Stimulated activated memory B cell treated with anti-CD40 and anti-IgM and Interleukin-4, amounts not matched to agents 10 μg/mL and 1 μg/mL and 100 μg/mL, for 72 hours (primary cell): ENCODE measurements at regions not wholly inside any gene's neighbourhood (a gene's known extent, or its start where the extent isn't known, plus 50 kb on each side); places are given as distances from the start of the nearest gene placed in this dataset.

Source experiments
- ATAC-seq: fragments of 150-1000 bp; cut with Tn5 transposase; 2 replicates; pipeline ENCODE4 v1.10.0; 2021
- H3K27ac Mint-ChIP-seq: one replicate; pipeline ENCODE4 v1.8.0; 2022; ENCODE audit warnings: mild to moderate bottlenecking, mixed read lengths
- H3K27me3 Mint-ChIP-seq: one replicate; pipeline ENCODE4 v1.8.0; 2022; ENCODE audit warnings: mixed read lengths
- H3K36me3 Mint-ChIP-seq: one replicate; pipeline ENCODE4 v1.8.0; 2022; ENCODE audit warnings: mixed read lengths
- H3K4me1 Mint-ChIP-seq: one replicate; pipeline ENCODE4 v1.8.0; 2022; ENCODE audit warnings: mixed read lengths
- H3K4me3 Mint-ChIP-seq: one replicate; pipeline ENCODE4 v1.8.0; 2022; ENCODE audit warnings: mild to moderate bottlenecking, moderate library complexity, mixed read lengths
- H3K9me3 Mint-ChIP-seq: one replicate; pipeline ENCODE4 v1.8.0; 2022; ENCODE audit warnings: mixed read lengths

GRCh38 chr5:8851101-8851500 is 694.8 kb downstream of the SEMA5A start:
- Mint-ChIP-seq H3K27ac (no peak overlapping the region), H3K36me3 (no peaks in the 10 kb centered on the region), H3K27me3 (no peaks in the 10 kb centered on the region), H3K4me3 (no peak overlapping the region), H3K4me1 (no peaks in the 10 kb centered on the region), H3K9me3 (peaks cover 5% of the 10 kb centered on the region)
- no peak for ATAC-seq

GRCh38 chr5:8857051-8857450 is 688.8 kb downstream of the SEMA5A start:
- no peak for ATAC-seq
- no peak overlapping the region for H3K27ac Mint-ChIP-seq
- no peaks in the 10 kb centered on the region for H3K27me3 Mint-ChIP-seq
- H3K9me3 Mint-ChIP-seq = peaks cover 8% of the 10 kb centered on the region
- H3K4me3 Mint-ChIP-seq = no peak overlapping the region
- H3K36me3 Mint-ChIP-seq = no peaks in the 10 kb centered on the region
- no peaks in the 10 kb centered on the region for H3K4me1 Mint-ChIP-seq

- H3K4me3 Mint-ChIP-seq = no peak overlapping the region
- H3K4me1 Mint-ChIP-seq = no peaks in the 10 kb centered on the region
These were observed 684.1 kb downstream of the SEMA5A start for GRCh38 chr5:8861764-8862163.

GRCh38 chr5:8864053-8864452 is 681.8 kb downstream of the SEMA5A start:
- Mint-ChIP-seq H3K9me3 (peaks cover 5% of the 10 kb centered on the region), H3K36me3 (no peaks in the 10 kb centered on the region), H3K4me3 (no peak overlapping the region), H3K27me3 (no peaks in the 10 kb centered on the region), H3K4me1 (no peaks in the 10 kb centered on the region), H3K27ac (no peak overlapping the region)
- no peak for ATAC-seq

More at GRCh38 chr5:8861764-8862163, 684.1 kb downstream of the SEMA5A start:
- Mint-ChIP-seq H3K27me3 (no peaks in the 10 kb centered on the region), H3K9me3 (peaks cover 5% of the 10 kb centered on the region), H3K36me3 (no peaks in the 10 kb centered on the region), H3K27ac (no peak overlapping the region)
- no peak for ATAC-seq

- Mint-ChIP-seq H3K4me1 (no peaks in the 10 kb centered on the region), H3K4me3 (no peak overlapping the region), H3K9me3 (peaks cover 5% of the 10 kb centered on the region), H3K27ac (no peak overlapping the region), H3K27me3 (no peaks in the 10 kb centered on the region), H3K36me3 (no peaks in the 10 kb centered on the region)
- no peak for ATAC-seq
These were observed 680.6 kb downstream of the SEMA5A start for GRCh38 chr5:8865266-8865665.

- Mint-ChIP-seq H3K27ac (no peak overlapping the region), H3K27me3 (no peaks in the 10 kb centered on the region), H3K4me3 (no peak overlapping the region)
These were observed 680.0 kb downstream of the SEMA5A start for GRCh38 chr5:8865686-8866374.

GRCh38 chr5:8868283-8868682 is 677.6 kb downstream of the SEMA5A start:
- no peaks in the 10 kb centered on the region for H3K4me1 Mint-ChIP-seq
- peaks cover 9% of the 10 kb centered on the region for H3K9me3 Mint-ChIP-seq
- ATAC-seq = no peak
- no peak overlapping the region for H3K4me3 Mint-ChIP-seq
- no peaks in the 10 kb centered on the region for H3K36me3 Mint-ChIP-seq
- H3K27ac Mint-ChIP-seq = no peak overlapping the region
- no peaks in the 10 kb centered on the region for H3K27me3 Mint-ChIP-seq

More at GRCh38 chr5:8865686-8866374, 680.0 kb downstream of the SEMA5A start:
- no peak for ATAC-seq
- Mint-ChIP-seq H3K9me3 (peaks cover 5% of the 10 kb centered on the region), H3K36me3 (no peaks in the 10 kb centered on the region), H3K4me1 (no peaks in the 10 kb centered on the region)

GRCh38 chr5:8869932-8870331 is 675.9 kb downstream of the SEMA5A start:
- Mint-ChIP-seq H3K4me3 (no peak overlapping the region), H3K4me1 (no peaks in the 10 kb centered on the region), H3K9me3 (peaks cover 7% of the 10 kb centered on the region), H3K27ac (no peak overlapping the region), H3K36me3 (no peaks in the 10 kb centered on the region), H3K27me3 (no peaks in the 10 kb centered on the region)
- ATAC-seq = no peak

GRCh38 chr5:8870349-8870958 is 675.4 kb downstream of the SEMA5A start:
- no peak for ATAC-seq
- Mint-ChIP-seq H3K9me3 (peaks cover 7% of the 10 kb centered on the region), H3K4me1 (no peaks in the 10 kb centered on the region), H3K4me3 (no peak overlapping the region), H3K27me3 (no peaks in the 10 kb centered on the region), H3K36me3 (no peaks in the 10 kb centered on the region), H3K27ac (no peak overlapping the region)

- Mint-ChIP-seq H3K4me1 (no peaks in the 10 kb centered on the region), H3K27ac (no peak overlapping the region), H3K36me3 (no peaks in the 10 kb centered on the region), H3K9me3 (peaks cover 7% of the 10 kb centered on the region), H3K4me3 (no peak overlapping the region), H3K27me3 (no peaks in the 10 kb centered on the region)
- no peak for ATAC-seq
These were observed 674.9 kb downstream of the SEMA5A start for GRCh38 chr5:8870959-8871355.

- H3K4me1 Mint-ChIP-seq = no peaks in the 10 kb centered on the region
- no peaks in the 10 kb centered on the region for H3K36me3 Mint-ChIP-seq
- no peak overlapping the region for H3K4me3 Mint-ChIP-seq
- H3K9me3 Mint-ChIP-seq = peaks cover 9% of the 10 kb centered on the region
- ATAC-seq = no peak
- no peaks in the 10 kb centered on the region for H3K27me3 Mint-ChIP-seq
- H3K27ac Mint-ChIP-seq = no peak overlapping the region
These were observed 674.4 kb downstream of the SEMA5A start for GRCh38 chr5:8871446-8871845.

GRCh38 chr5:8875722-8876121 is 670.2 kb downstream of the SEMA5A start:
- ATAC-seq = no peak
- Mint-ChIP-seq H3K4me3 (no peak overlapping the region), H3K27me3 (no peaks in the 10 kb centered on the region), H3K4me1 (no peaks in the 10 kb centered on the region), H3K9me3 (peaks cover 21% of the 10 kb centered on the region), H3K36me3 (no peaks in the 10 kb centered on the region), H3K27ac (no peak overlapping the region)

- Mint-ChIP-seq H3K36me3 (no peaks in the 10 kb centered on the region), H3K4me3 (no peak overlapping the region), H3K27me3 (no peaks in the 10 kb centered on the region), H3K4me1 (no peaks in the 10 kb centered on the region), H3K9me3 (peaks cover 14% of the 10 kb centered on the region), H3K27ac (no peak overlapping the region)
- ATAC-seq = peak; percentile 45
These were observed 666.6 kb downstream of the SEMA5A start for GRCh38 chr5:8879248-8879647.

GRCh38 chr5:8884029-8884428 is 661.8 kb downstream of the SEMA5A start:
- Mint-ChIP-seq H3K27ac (no peak overlapping the region), H3K4me3 (no peak overlapping the region), H3K36me3 (no peaks in the 10 kb centered on the region), H3K4me1 (no peaks in the 10 kb centered on the region), H3K27me3 (no peaks in the 10 kb centered on the region), H3K9me3 (peaks cover 5% of the 10 kb centered on the region)
- no peak for ATAC-seq

- Mint-ChIP-seq H3K36me3 (no peaks in the 10 kb centered on the region), H3K9me3 (peaks cover 6% of the 10 kb centered on the region), H3K4me1 (no peaks in the 10 kb centered on the region), H3K27ac (no peak overlapping the region), H3K27me3 (no peaks in the 10 kb centered on the region), H3K4me3 (no peak overlapping the region)
- ATAC-seq = no peak
These were observed 652.9 kb downstream of the SEMA5A start for GRCh38 chr5:8892926-8893325.

GRCh38 chr5:8894031-8894430 is 651.8 kb downstream of the SEMA5A start:
- Mint-ChIP-seq H3K9me3 (peaks cover 8% of the 10 kb centered on the region), H3K36me3 (no peaks in the 10 kb centered on the region), H3K27ac (no peak overlapping the region), H3K27me3 (no peaks in the 10 kb centered on the region), H3K4me1 (no peaks in the 10 kb centered on the region), H3K4me3 (no peak overlapping the region)
- no peak for ATAC-seq
